ENCODE measurements at regions not wholly inside any gene's neighbourhood (a gene's known extent, or its start where the extent isn't known, plus 50 kb on each side); places are given as distances from the start of the nearest gene placed in this dataset.

GRCh38 chr1:189524501-189524900 is 953.2 kb downstream of the BRINP3 start:
- TF ChIP-seq, protein P1, sequence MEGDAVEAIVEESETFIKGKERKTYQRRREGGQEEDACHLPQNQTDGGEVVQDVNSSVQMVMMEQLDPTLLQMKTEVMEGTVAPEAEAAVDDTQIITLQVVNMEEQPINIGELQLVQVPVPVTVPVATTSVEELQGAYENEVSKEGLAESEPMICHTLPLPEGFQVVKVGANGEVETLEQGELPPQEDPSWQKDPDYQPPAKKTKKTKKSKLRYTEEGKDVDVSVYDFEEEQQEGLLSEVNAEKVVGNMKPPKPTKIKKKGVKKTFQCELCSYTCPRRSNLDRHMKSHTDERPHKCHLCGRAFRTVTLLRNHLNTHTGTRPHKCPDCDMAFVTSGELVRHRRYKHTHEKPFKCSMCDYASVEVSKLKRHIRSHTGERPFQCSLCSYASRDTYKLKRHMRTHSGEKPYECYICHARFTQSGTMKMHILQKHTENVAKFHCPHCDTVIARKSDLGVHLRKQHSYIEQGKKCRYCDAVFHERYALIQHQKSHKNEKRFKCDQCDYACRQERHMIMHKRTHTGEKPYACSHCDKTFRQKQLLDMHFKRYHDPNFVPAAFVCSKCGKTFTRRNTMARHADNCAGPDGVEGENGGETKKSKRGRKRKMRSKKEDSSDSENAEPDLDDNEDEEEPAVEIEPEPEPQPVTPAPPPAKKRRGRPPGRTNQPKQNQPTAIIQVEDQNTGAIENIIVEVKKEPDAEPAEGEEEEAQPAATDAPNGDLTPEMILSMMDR (IDR thresholded peaks at IDR 0.05; ENCODE audit: extremely low read depth, low read depth, low read length), result no peak
- DNase-seq (ENCODE audit: insufficient read length, low spot score, missing footprints), result no peak
- H3K4me2 ChIP-seq (ENCODE audit: insufficient read depth, low read length), result no peak overlapping the region
- no peak overlapping the region for H3K27ac ChIP-seq (ENCODE audit: low read depth, low read length)
- no peaks in the 10 kb centered on the region for H3K4me1 ChIP-seq (ENCODE audit: insufficient read depth, low read length)
- no peaks in the 10 kb centered on the region for H3K36me3 ChIP-seq (ENCODE audit: insufficient read depth, low read length)
- no peak overlapping the region for H3K4me3 ChIP-seq (ENCODE audit: insufficient read depth, low read length)
- H3K79me2 ChIP-seq (ENCODE audit: insufficient read depth, low read length), result no peaks in the 10 kb centered on the region
- H4K20me1 ChIP-seq (ENCODE audit: insufficient read depth, low read length), result no peaks in the 10 kb centered on the region
- no peaks in the 10 kb centered on the region for H3K27me3 ChIP-seq (ENCODE audit: insufficient read depth, low read length)
- H3K9me3 ChIP-seq (ENCODE audit: low read depth, low read length), result no peaks in the 10 kb centered on the region
- H2AFZ ChIP-seq (ENCODE audit: low read length), result no peak overlapping the region

DNA sequence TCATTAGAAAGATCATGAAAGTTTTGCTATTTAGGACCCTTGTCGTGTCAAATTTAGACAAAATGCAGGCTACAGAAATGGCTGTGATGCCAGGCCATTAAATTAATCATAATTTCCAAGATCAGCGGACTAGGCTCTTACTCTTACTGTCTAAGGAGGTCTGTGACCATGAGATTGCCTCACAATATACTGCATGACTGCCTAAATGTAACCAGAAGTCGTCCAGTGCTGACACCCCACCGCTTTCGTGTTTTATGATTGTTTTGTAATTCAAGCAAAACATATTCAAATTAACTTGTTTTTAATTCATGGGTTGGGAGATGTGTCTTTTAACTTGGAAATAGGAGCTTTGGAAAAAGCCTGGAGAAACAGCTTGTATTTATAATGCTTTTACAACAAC is 947.5 kb downstream of the BRINP3 start:
- Histone ChIP-seq H4K20me1 (ENCODE audit: insufficient read depth, low read length) (no peaks in the 10 kb centered on the region), H2AFZ (ENCODE audit: low read length) (no peak overlapping the region), H3K36me3 (ENCODE audit: insufficient read depth, low read length) (no peaks in the 10 kb centered on the region), H3K9me3 (ENCODE audit: low read depth, low read length) (no peaks in the 10 kb centered on the region), H3K27ac (ENCODE audit: low read depth, low read length) (no peak overlapping the region), H3K4me1 (ENCODE audit: insufficient read depth, low read length) (no peaks in the 10 kb centered on the region), H3K79me2 (ENCODE audit: insufficient read depth, low read length) (no peaks in the 10 kb centered on the region), H3K4me2 (ENCODE audit: insufficient read depth, low read length) (no peak overlapping the region), H3K4me3 (ENCODE audit: insufficient read depth, low read length) (no peak overlapping the region), H3K27me3 (ENCODE audit: insufficient read depth, low read length) (no peaks in the 10 kb centered on the region)
- no peak for DNase-seq (ENCODE audit: insufficient read length, low spot score, missing footprints)
- TF ChIP-seq, protein P1 (IDR thresholded peaks at IDR 0.05; ENCODE audit: extremely low read depth, low read depth, low read length), result no peak

- Histone ChIP-seq H2AFZ (ENCODE audit: low read length) (no peak overlapping the region), H4K20me1 (ENCODE audit: insufficient read depth, low read length) (no peaks in the 10 kb centered on the region), H3K4me3 (ENCODE audit: insufficient read depth, low read length) (no peak overlapping the region), H3K4me1 (ENCODE audit: insufficient read depth, low read length) (no peaks in the 10 kb centered on the region), H3K36me3 (ENCODE audit: insufficient read depth, low read length) (no peaks in the 10 kb centered on the region), H3K9me3 (ENCODE audit: low read depth, low read length) (no peaks in the 10 kb centered on the region), H3K27ac (ENCODE audit: low read depth, low read length) (no peak overlapping the region), H3K27me3 (ENCODE audit: insufficient read depth, low read length) (no peaks in the 10 kb centered on the region), H3K4me2 (ENCODE audit: insufficient read depth, low read length) (no peak overlapping the region), H3K79me2 (ENCODE audit: insufficient read depth, low read length) (no peaks in the 10 kb centered on the region)
- no peak for DNase-seq (ENCODE audit: insufficient read length, low spot score, missing footprints)
- TF ChIP-seq, protein P1 (IDR thresholded peaks at IDR 0.05; ENCODE audit: extremely low read depth, low read depth, low read length), result no peak
Observed at GRCh38 chr1:189538271-189538670, 939.4 kb downstream of the BRINP3 start.

DNA sequence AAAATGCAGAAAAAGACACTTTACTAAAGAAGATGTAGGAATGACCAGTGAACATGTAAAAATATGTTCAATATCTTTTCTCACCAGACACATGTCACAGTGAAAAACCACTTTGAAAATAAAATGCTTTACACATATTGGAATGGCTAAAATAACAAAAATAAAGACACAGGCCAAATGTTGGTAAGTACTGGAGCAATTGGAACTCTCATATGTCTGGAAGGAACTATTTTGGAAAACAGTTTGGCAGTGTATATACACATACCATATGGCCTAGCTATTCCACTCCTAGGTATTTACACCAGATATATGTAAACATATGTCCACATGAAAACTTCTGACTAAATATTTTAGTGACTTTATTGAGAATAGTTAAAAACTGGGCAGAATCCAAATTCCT is 927.2 kb downstream of the BRINP3 start:
- no peaks in the 10 kb centered on the region for H4K20me1 ChIP-seq (ENCODE audit: insufficient read depth, low read length)
- H3K9me3 ChIP-seq (ENCODE audit: low read depth, low read length), result no peaks in the 10 kb centered on the region
- no peaks in the 10 kb centered on the region for H3K79me2 ChIP-seq (ENCODE audit: insufficient read depth, low read length)
- no peak overlapping the region for H3K4me2 ChIP-seq (ENCODE audit: insufficient read depth, low read length)
- no peaks in the 10 kb centered on the region for H3K27me3 ChIP-seq (ENCODE audit: insufficient read depth, low read length)
- H2AFZ ChIP-seq (ENCODE audit: low read length), result no peak overlapping the region
- H3K27ac ChIP-seq (ENCODE audit: low read depth, low read length), result no peak overlapping the region
- no peaks in the 10 kb centered on the region for H3K36me3 ChIP-seq (ENCODE audit: insufficient read depth, low read length)
- TF ChIP-seq, protein P1 (IDR thresholded peaks at IDR 0.05; ENCODE audit: extremely low read depth, low read depth, low read length), result no peak
- no peaks in the 10 kb centered on the region for H3K4me1 ChIP-seq (ENCODE audit: insufficient read depth, low read length)
- H3K4me3 ChIP-seq (ENCODE audit: insufficient read depth, low read length), result no peak overlapping the region
- DNase-seq (ENCODE audit: insufficient read length, low spot score, missing footprints), result no peak
